ENCODE measurements at regions not wholly inside any gene's neighbourhood (a gene's known extent, or its start where the extent isn't known, plus 50 kb on each side); places are given as distances from the start of the nearest gene placed in this dataset.

- H3K4me3 Mint-ChIP-seq = no peak overlapping the region
- intact Hi-C loops (cut with micrococcal nuclease) = no loop called here
- no peaks in the 10 kb centered on the region for H3K9me3 Mint-ChIP-seq
- H3K27ac Mint-ChIP-seq = no peak overlapping the region
- H3K4me1 Mint-ChIP-seq (ENCODE audit: low read depth) = no peaks in the 10 kb centered on the region
- DNase-seq (ENCODE audit: low spot score) = no peak
- H3K36me3 Mint-ChIP-seq (ENCODE audit: low read depth) = no peaks in the 10 kb centered on the region
- peaks cover 18% of the 10 kb centered on the region for H3K27me3 Mint-ChIP-seq (ENCODE audit: insufficient read depth)
Measured at GRCh38 chr7:35512716-35513115, 182.2 kb downstream of the HERPUD2 start.

- H3K27me3 Mint-ChIP-seq (ENCODE audit: insufficient read depth) = peaks cover 16% of the 10 kb centered on the region
- no peak for DNase-seq (ENCODE audit: low spot score)
- H3K36me3 Mint-ChIP-seq (ENCODE audit: low read depth) = no peaks in the 10 kb centered on the region
- H3K4me3 Mint-ChIP-seq = no peak overlapping the region
- no peaks in the 10 kb centered on the region for H3K9me3 Mint-ChIP-seq
- H3K4me1 Mint-ChIP-seq (ENCODE audit: low read depth) = no peaks in the 10 kb centered on the region
- no peak overlapping the region for H3K27ac Mint-ChIP-seq
- intact Hi-C loops (cut with micrococcal nuclease) = no loop called here
Measured at GRCh38 chr7:35508623-35509400, 186.1 kb downstream of the HERPUD2 start.

GRCh38 chr7:35505066-35505465 lies 189.9 kb downstream of the HERPUD2 start:
- intact Hi-C loops (cut with micrococcal nuclease) = no loop called here
- no peak for DNase-seq (ENCODE audit: low spot score)
- Mint-ChIP-seq H3K27ac (no peak overlapping the region), H3K4me3 (no peak overlapping the region), H3K36me3 (ENCODE audit: low read depth) (no peaks in the 10 kb centered on the region), H3K27me3 (ENCODE audit: insufficient read depth) (no peaks in the 10 kb centered on the region), H3K4me1 (ENCODE audit: low read depth) (no peaks in the 10 kb centered on the region), H3K9me3 (no peaks in the 10 kb centered on the region)

- H3K9me3 Mint-ChIP-seq = no peaks in the 10 kb centered on the region
- no peaks in the 10 kb centered on the region for H3K27me3 Mint-ChIP-seq (ENCODE audit: insufficient read depth)
- no peak overlapping the region for H3K27ac Mint-ChIP-seq
- H3K4me3 Mint-ChIP-seq = no peak overlapping the region
- no peaks in the 10 kb centered on the region for H3K36me3 Mint-ChIP-seq (ENCODE audit: low read depth)
- no peaks in the 10 kb centered on the region for H3K4me1 Mint-ChIP-seq (ENCODE audit: low read depth)
- no peak for DNase-seq (ENCODE audit: low spot score)
- intact Hi-C loops (cut with micrococcal nuclease) = no loop called here
Measured at GRCh38 chr7:35504365-35504764, 190.6 kb downstream of the HERPUD2 start.

GRCh38 chr7:35501681-35502080 lies 193.3 kb downstream of the HERPUD2 start:
- Mint-ChIP-seq H3K36me3 (ENCODE audit: low read depth) (no peaks in the 10 kb centered on the region), H3K4me3 (no peak overlapping the region), H3K4me1 (ENCODE audit: low read depth) (no peaks in the 10 kb centered on the region), H3K9me3 (no peaks in the 10 kb centered on the region), H3K27me3 (ENCODE audit: insufficient read depth) (peaks cover 3% of the 10 kb centered on the region), H3K27ac (no peak overlapping the region)
- no peak for DNase-seq (ENCODE audit: low spot score)
- intact Hi-C loops (cut with micrococcal nuclease) = no loop called here

GRCh38 chr7:35499226-35499625 lies 195.7 kb downstream of the HERPUD2 start:
- intact Hi-C loops (cut with micrococcal nuclease) = no loop called here
- Mint-ChIP-seq H3K4me3 (no peak overlapping the region), H3K9me3 (no peaks in the 10 kb centered on the region), H3K4me1 (ENCODE audit: low read depth) (no peaks in the 10 kb centered on the region), H3K36me3 (ENCODE audit: low read depth) (no peaks in the 10 kb centered on the region), H3K27ac (no peak overlapping the region), H3K27me3 (ENCODE audit: insufficient read depth) (peaks cover 3% of the 10 kb centered on the region)
- no peak for DNase-seq (ENCODE audit: low spot score)

DNA sequence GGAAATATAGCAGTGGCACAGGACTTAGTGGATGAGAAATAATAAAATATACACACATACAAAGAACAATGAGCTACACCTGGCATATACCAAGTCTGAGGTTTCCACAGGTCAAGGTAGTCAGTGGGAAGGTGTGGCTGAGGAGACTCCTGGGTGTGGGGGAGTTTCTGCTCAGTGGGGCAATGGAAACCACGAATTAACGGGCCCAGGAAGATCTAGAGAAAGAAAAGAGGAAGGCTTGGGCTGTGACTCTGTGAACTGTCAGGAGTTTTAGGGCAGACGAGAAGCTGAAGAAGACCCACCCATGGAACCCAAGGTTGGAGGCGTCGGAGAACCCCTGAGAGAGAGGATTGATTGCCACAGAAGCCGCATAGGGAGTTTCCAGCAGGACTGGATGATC lies 196.5 kb downstream of the HERPUD2 start:
- H3K4me3 Mint-ChIP-seq = no peak overlapping the region
- H3K27me3 Mint-ChIP-seq (ENCODE audit: insufficient read depth) = peaks cover 3% of the 10 kb centered on the region
- no peak for DNase-seq (ENCODE audit: low spot score)
- no peaks in the 10 kb centered on the region for H3K9me3 Mint-ChIP-seq
- no peak overlapping the region for H3K27ac Mint-ChIP-seq
- H3K4me1 Mint-ChIP-seq (ENCODE audit: low read depth) = no peaks in the 10 kb centered on the region
- no peaks in the 10 kb centered on the region for H3K36me3 Mint-ChIP-seq (ENCODE audit: low read depth)
- intact Hi-C loops (cut with micrococcal nuclease) = no loop called here

GRCh38 chr7:35495844-35496243 lies 199.1 kb downstream of the HERPUD2 start:
- Mint-ChIP-seq H3K36me3 (ENCODE audit: low read depth) (no peaks in the 10 kb centered on the region), H3K4me3 (no peak overlapping the region), H3K27ac (no peak overlapping the region), H3K9me3 (no peaks in the 10 kb centered on the region), H3K27me3 (ENCODE audit: insufficient read depth) (peaks cover 6% of the 10 kb centered on the region), H3K4me1 (ENCODE audit: low read depth) (no peaks in the 10 kb centered on the region)
- intact Hi-C loops (cut with micrococcal nuclease) = no loop called here
- no peak for DNase-seq (ENCODE audit: low spot score)

DNA sequence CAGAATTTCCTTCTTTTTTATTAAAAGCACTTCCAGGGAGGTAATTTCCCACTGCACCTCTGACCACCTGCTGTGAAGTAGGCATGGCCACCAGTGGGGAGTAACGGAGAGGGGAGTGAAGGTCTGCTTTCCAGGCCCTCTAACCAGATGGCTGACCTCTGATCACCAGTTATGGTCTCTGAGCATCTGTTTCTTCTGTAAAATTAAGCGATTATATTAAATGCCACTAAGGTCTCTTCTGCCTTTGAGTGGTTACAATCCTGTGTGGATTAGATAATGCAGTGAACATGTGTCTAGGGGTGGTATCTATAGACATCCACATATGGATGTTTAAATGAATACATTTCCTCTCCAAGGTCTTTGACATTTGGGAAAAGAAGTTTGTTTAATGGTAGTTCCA lies 199.6 kb downstream of the HERPUD2 start:
- H3K27ac Mint-ChIP-seq = no peak overlapping the region
- no peak overlapping the region for H3K4me3 Mint-ChIP-seq

GRCh38 chr7:35494407-35494806 lies 200.5 kb downstream of the HERPUD2 start:
- Mint-ChIP-seq H3K27ac (no peak overlapping the region), H3K27me3 (ENCODE audit: insufficient read depth) (peaks cover 9% of the 10 kb centered on the region)
- intact Hi-C loops (cut with micrococcal nuclease) = no loop called here

More for the DNA sequence above, 199.6 kb downstream of the HERPUD2 start:
- no peaks in the 10 kb centered on the region for H3K36me3 Mint-ChIP-seq (ENCODE audit: low read depth)
- no peak for DNase-seq (ENCODE audit: low spot score)
- H3K4me1 Mint-ChIP-seq (ENCODE audit: low read depth) = no peaks in the 10 kb centered on the region
- intact Hi-C loops (cut with micrococcal nuclease) = no loop called here
- no peaks in the 10 kb centered on the region for H3K9me3 Mint-ChIP-seq
- H3K27me3 Mint-ChIP-seq (ENCODE audit: insufficient read depth) = peaks cover 9% of the 10 kb centered on the region

DNA sequence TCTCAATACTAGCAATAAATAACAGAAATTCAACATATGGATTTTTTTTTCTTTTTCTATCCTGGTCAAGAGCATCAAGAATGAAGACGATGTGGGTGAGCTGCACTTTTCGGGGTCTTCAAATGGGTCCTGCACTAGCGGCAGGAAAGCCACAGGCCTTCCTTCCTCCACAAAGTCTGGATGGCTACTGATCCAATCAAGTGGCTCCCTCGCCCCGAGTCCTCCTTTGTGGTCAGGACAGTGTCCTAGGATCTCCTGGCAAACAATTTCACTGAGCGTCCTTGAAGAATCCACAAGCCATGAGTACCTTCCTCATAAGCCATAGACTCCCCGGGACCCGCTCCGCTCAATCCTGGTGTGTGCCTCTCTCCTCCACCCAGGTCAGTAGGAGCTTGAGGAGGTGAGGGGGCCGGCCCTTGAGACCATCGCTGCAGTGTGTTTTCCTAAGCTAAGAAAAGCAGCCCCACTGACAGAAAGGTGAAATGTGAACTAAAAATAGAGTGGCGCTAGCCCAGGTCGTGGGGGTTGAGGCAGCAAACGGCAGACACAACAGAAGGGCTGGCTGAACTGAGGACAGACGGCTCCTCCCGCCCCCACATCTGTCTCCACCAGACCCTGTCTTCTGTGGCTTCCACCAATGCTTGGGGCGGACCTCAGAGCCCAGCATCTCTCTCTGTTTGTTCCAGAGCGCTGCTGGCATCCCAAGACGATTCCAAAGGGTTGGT lies 202.3 kb downstream of the HERPUD2 start:
- Mint-ChIP-seq H3K36me3 (ENCODE audit: low read depth) (no peaks in the 10 kb centered on the region), H3K27ac (no peak overlapping the region), H3K27me3 (ENCODE audit: insufficient read depth) (peaks cover 11% of the 10 kb centered on the region), H3K4me3 (no peak overlapping the region), H3K9me3 (no peaks in the 10 kb centered on the region), H3K4me1 (ENCODE audit: low read depth) (no peaks in the 10 kb centered on the region)
- no peak for DNase-seq (ENCODE audit: low spot score)
- intact Hi-C loops (cut with micrococcal nuclease) = no loop called here

More at GRCh38 chr7:35494407-35494806, 200.5 kb downstream of the HERPUD2 start:
- Mint-ChIP-seq H3K4me1 (ENCODE audit: low read depth) (no peaks in the 10 kb centered on the region), H3K36me3 (ENCODE audit: low read depth) (no peaks in the 10 kb centered on the region), H3K9me3 (no peaks in the 10 kb centered on the region), H3K4me3 (no peak overlapping the region)
- no peak for DNase-seq (ENCODE audit: low spot score)

DNA sequence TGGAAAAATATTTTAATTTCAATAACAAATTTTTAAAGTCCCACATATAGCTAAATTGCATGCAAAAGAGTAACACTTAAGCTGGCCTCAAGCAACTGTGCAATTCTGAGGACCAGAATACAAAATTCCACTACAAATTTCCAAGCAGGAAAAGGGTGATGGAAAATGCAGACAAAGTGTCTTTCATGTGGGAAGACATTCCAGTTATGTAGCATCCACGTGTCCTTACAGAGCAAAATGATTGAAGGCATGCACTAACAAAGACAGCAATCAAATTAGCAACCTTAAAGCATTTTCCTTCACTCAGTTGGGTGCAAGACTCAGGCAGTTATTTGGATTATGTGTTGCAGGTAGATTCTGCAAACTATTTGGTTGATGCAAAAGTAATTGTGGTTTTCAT lies 203.7 kb downstream of the HERPUD2 start:
- Mint-ChIP-seq H3K36me3 (ENCODE audit: low read depth) (no peaks in the 10 kb centered on the region), H3K27ac (no peak overlapping the region), H3K27me3 (ENCODE audit: insufficient read depth) (peaks cover 11% of the 10 kb centered on the region), H3K4me1 (ENCODE audit: low read depth) (no peaks in the 10 kb centered on the region), H3K4me3 (no peak overlapping the region), H3K9me3 (no peaks in the 10 kb centered on the region)
- DNase-seq (ENCODE audit: low spot score) = no peak
- intact Hi-C loops (cut with micrococcal nuclease) = no loop called here

DNA sequence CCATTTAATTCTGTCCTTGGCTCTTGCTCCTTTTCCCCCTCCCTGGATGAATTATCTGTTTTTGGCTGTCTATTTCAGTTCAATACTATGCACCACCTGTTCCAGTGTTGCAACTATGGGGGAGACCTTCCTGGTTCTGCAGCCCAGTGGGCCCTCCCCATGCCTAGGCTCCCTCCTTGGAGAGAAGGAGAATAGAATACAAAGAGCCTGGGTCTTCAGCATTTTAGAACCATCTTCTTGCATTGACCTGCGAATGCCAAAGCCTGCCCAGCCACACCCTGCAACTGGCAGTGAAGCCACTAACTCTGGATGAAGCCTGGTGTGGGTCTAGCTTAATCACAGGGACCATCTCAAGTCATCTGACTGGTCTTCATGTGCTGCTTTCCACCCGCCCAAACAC lies 207.1 kb downstream of the HERPUD2 start:
- H3K27me3 Mint-ChIP-seq (ENCODE audit: insufficient read depth) = peaks cover 11% of the 10 kb centered on the region
- H3K4me3 Mint-ChIP-seq = no peak overlapping the region
- H3K4me1 Mint-ChIP-seq (ENCODE audit: low read depth) = no peaks in the 10 kb centered on the region
- no peaks in the 10 kb centered on the region for H3K36me3 Mint-ChIP-seq (ENCODE audit: low read depth)
- intact Hi-C loops (cut with micrococcal nuclease) = no loop called here
- no peak for DNase-seq (ENCODE audit: low spot score)
- no peaks in the 10 kb centered on the region for H3K9me3 Mint-ChIP-seq
- H3K27ac Mint-ChIP-seq = no peak overlapping the region
